HG03039 (cell line): ENCODE measurements at regions not wholly inside any gene's neighbourhood (a gene's known extent, or its start where the extent isn't known, plus 50 kb on each side); places are given as distances from the start of the nearest gene placed in this dataset.
"Not testable (repeated sequence)": the region's sequence is repeated elsewhere in the genome, so short reads cannot be mapped to it uniquely, and the experiment has no call there.

Experiments used
- ATAC-seq: cut with Tn5 transposase; IDR thresholded peaks from one replicate; pipeline ENCODE4 v1.9.1; 2021; ENCODE audit warnings: mild to moderate bottlenecking, moderate library complexity; ENCODE audit not compliant: unreplicated experiment

- no peak for ATAC-seq
These were observed 584.2 kb upstream of the MBL2 start for GRCh38 chr10:53356616-53357349.

- not testable (repeated sequence) for ATAC-seq
These were observed 569.9 kb upstream of the MBL2 start for GRCh38 chr10:53342531-53342930.

- not testable (repeated sequence) for ATAC-seq
These were observed 565.6 kb upstream of the MBL2 start for GRCh38 chr10:53338199-53338598.

GRCh38 chr10:53335803-53336422, 563.3 kb upstream of the MBL2 start:
- ATAC-seq, result not testable (repeated sequence)

- ATAC-seq, result no peak
These were observed 558.9 kb upstream of the MBL2 start for GRCh38 chr10:53331460-53331859.

- not testable (repeated sequence) for ATAC-seq
These were observed 554.1 kb upstream of the MBL2 start for GRCh38 chr10:53326401-53327305.

GRCh38 chr10:53325066-53325465, 552.5 kb upstream of the MBL2 start:
- no peak for ATAC-seq

GRCh38 chr10:53315709-53316108, 543.1 kb upstream of the MBL2 start:
- ATAC-seq, result no peak

- ATAC-seq, result no peak
These were observed 542.3 kb upstream of the MBL2 start for GRCh38 chr10:53314876-53315275.

GRCh38 chr10:53298443-53298842, 525.9 kb upstream of the MBL2 start:
- no peak for ATAC-seq

GRCh38 chr10:53284615-53285182, 512.1 kb upstream of the MBL2 start:
- ATAC-seq, result no peak

GRCh38 chr10:53276797-53277196, 504.2 kb upstream of the MBL2 start:
- ATAC-seq, result no peak

GRCh38 chr10:53269482-53269881, 496.9 kb upstream of the MBL2 start:
- no peak for ATAC-seq

GRCh38 chr10:53260213-53260612, 487.6 kb upstream of the MBL2 start:
- ATAC-seq, result no peak

- no peak for ATAC-seq
These were observed 484.0 kb upstream of the MBL2 start for GRCh38 chr10:53256623-53257022.

- no peak for ATAC-seq
These were observed 483.1 kb upstream of the MBL2 start for GRCh38 chr10:53255661-53256205.

- no peak for ATAC-seq
These were observed 480.6 kb upstream of the MBL2 start for GRCh38 chr10:53253221-53253620.

- no peak for ATAC-seq
These were observed 467.3 kb upstream of the MBL2 start for GRCh38 chr10:53239873-53240272.

GRCh38 chr10:53236941-53237340, 464.4 kb upstream of the MBL2 start:
- no peak for ATAC-seq

- no peak for ATAC-seq
These were observed 461.2 kb upstream of the MBL2 start for GRCh38 chr10:53233749-53234148.

GRCh38 chr10:53230651-53231050, 458.1 kb upstream of the MBL2 start:
- no peak for ATAC-seq
